C4-2B (cell line): ENCODE measurements at regions not wholly inside any gene's neighbourhood (a gene's known extent, or its start where the extent isn't known, plus 50 kb on each side); places are given as distances from the start of the nearest gene placed in this dataset.

Source experiments
- H3K27ac ChIP-seq: fragments of 450-650 bp; 2 replicates; pipeline ENCODE4 v1.5.1; 2017
- ZFX ChIP-seq: fragments of 450-650 bp; IDR thresholded peaks from 2 replicates; pipeline ENCODE4 v1.6.1; 2017
- TF ChIP-seq, protein P1 (sequence below): fragments of 450-650 bp; conservative IDR thresholded peaks from 2 replicates; pipeline ENCODE4 v1.5.1; 2017; ENCODE audit warnings: mild to moderate bottlenecking

DNA sequence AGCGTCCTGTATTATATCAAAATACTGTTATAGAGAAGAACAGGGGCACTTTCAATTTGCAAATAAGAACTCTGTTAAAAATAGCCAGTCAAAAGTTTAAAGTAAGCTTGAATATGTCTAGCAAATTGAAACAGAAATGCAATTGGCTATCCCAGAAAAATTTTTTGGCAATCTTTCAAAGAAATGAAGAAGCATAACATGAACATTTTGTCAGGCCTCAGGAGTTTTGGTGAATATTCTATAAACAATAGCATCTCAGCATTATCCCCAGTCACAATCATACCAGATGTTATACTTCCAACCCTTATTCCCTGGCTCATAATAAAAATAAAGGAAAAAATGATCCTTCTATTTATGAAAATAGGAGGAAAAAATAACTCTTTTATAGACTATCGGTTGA, 252.4 kb downstream of the GRB14 start:
- H3K27ac ChIP-seq: no peak overlapping the region
- no peak for TF ChIP-seq ZFX
- TF ChIP-seq, protein P1, sequence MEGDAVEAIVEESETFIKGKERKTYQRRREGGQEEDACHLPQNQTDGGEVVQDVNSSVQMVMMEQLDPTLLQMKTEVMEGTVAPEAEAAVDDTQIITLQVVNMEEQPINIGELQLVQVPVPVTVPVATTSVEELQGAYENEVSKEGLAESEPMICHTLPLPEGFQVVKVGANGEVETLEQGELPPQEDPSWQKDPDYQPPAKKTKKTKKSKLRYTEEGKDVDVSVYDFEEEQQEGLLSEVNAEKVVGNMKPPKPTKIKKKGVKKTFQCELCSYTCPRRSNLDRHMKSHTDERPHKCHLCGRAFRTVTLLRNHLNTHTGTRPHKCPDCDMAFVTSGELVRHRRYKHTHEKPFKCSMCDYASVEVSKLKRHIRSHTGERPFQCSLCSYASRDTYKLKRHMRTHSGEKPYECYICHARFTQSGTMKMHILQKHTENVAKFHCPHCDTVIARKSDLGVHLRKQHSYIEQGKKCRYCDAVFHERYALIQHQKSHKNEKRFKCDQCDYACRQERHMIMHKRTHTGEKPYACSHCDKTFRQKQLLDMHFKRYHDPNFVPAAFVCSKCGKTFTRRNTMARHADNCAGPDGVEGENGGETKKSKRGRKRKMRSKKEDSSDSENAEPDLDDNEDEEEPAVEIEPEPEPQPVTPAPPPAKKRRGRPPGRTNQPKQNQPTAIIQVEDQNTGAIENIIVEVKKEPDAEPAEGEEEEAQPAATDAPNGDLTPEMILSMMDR: no peak

DNA sequence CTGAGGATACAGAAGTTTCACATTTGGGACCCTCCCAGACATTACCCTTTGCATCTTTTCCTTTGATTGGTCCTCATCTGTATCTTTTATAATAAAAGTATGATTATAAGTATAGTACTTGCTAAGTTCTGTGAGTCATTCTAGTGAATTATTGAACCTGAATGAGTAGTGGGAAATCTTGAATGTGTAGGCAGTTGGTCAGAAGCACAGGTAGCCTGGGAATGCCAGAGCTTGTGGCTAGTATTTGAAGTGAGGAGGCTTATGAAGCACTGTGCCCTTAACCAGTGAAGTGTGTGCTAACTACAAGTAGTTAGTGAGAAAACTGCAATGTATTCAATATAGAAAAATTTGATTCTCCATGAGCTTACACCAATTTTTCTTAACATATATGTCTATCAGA, 257.6 kb downstream of the GRB14 start:
- TF ChIP-seq, protein P1: no peak
- TF ChIP-seq ZFX: no peak
- no peak overlapping the region for H3K27ac ChIP-seq

DNA sequence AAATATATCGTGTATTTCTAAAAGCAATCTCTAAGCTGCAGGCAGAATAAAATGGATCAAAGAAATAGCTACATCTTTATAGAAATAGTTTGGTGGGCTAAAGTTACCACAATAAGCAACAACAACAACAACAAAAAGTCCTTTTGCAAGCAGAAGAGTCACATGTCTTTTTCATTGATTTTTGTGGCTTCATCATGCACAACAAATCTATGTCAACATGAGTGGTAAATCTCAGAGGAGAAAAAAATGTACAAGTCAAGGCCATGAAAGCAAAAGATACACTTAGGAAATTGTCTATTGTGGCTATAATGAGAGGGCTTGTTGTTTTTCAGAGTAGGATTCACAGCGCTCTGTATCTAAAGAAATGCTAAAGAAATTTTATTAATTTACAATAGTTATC, 269.7 kb downstream of the GRB14 start:
- TF ChIP-seq, protein P1: no peak
- no peak for TF ChIP-seq ZFX
- H3K27ac ChIP-seq: no peak overlapping the region

DNA sequence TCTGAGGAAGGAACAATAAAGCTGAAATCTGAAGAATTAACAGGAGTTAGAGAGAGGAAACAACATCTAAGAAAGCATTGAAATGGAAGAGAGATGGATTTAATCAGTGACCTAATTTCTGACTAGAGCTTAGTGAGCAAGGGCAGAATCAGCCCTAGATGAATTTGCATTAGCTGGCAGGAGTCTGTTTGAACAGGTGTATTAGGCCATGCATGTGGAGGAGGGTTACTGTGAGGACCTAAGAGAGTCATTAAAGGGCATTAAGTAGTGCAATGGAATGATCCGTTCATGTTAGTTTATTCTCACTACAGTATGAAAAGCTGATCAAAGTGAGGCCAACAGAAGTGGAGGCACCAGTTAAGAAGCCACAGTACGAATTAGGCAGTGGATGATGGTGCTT, 285.3 kb downstream of the GRB14 start:
- H3K27ac ChIP-seq: no peak overlapping the region
- no peak for TF ChIP-seq ZFX
- TF ChIP-seq, protein P1: no peak

DNA sequence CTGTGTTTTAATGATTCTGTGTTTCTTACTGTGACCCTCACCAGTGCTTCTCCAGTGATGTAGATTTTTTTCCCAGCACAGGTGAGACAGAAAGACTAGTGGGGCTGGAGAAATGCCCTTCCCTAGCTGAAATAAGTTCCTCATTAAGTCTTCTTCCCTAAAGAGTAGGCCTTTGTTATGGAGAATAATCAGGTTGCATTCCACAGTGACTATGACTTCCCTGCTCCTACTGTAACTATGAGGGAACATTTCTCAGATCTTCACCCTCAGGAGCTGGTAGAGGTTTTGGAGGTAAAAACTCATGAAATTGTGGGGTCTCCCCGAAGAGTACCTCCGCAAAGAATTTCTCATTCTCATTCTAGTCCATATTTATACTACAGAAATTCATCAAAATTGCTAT, 286.2 kb downstream of the GRB14 start:
- TF ChIP-seq ZFX: no peak
- TF ChIP-seq, protein P1: no peak

DNA sequence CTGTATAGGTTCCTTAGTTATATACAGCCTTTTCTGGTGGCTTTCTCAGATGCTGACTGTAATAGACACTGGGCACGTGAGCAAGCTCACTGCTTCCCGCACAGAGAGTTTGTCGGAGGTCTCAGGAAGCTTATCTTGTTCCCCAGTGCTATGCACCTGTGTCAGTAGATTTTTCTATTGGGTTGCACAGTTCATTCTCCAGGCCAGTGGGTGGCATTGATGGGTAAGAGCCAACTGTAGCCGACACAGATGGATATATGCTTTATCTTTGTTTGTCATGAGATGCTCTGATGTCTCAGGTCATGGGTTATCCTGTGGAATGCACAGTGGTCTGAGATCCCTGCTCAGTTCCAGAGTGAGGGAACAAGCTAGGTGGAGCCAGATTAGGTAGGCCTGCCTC, 293.0 kb downstream of the GRB14 start:
- no peak overlapping the region for H3K27ac ChIP-seq
- TF ChIP-seq, protein P1: no peak
- TF ChIP-seq ZFX: no peak

More for the DNA sequence above, 286.2 kb downstream of the GRB14 start:
- H3K27ac ChIP-seq: no peak overlapping the region

DNA sequence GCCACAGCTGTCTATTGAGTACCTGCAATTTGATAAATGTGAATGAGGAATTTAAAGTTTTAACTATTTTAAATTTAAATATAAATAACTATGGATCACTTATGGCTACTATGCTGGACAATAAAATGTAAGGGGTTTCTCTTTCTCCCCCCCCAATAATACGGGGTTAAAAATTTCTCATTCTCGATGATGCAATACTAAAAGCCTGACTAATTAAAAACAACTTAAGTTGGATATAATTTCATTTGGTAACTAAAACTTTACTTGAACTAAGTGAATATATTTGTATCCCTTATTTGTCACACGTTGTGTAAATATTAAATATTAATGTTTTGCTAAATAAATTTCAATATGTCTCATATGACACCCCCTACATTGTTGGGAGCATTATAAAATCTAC, 297.3 kb downstream of the GRB14 start:
- no peak for TF ChIP-seq ZFX
- TF ChIP-seq, protein P1: no peak
- H3K27ac ChIP-seq: no peak overlapping the region
